GM18508 (cell line): ENCODE measurements at regions not wholly inside any gene's neighbourhood (a gene's known extent, or its start where the extent isn't known, plus 50 kb on each side); places are given as distances from the start of the nearest gene placed in this dataset.

Experiments used
- ATAC-seq: cut with Tn5 transposase; IDR thresholded peaks from one replicate; pipeline ENCODE4 v1.9.1; 2021; ENCODE audit warnings: moderate number of reproducible peaks; ENCODE audit not compliant: insufficient read depth, unreplicated experiment

GRCh38 chr6:159118924-159119323 lies 50.3 kb upstream of the FNDC1 start:
- no peak for ATAC-seq

- no peak for ATAC-seq
Measured at GRCh38 chr6:159117563-159117962, 51.6 kb upstream of the FNDC1 start.

GRCh38 chr6:159117046-159117445 lies 52.2 kb upstream of the FNDC1 start:
- ATAC-seq: no peak

GRCh38 chr6:159116343-159116742 lies 52.9 kb upstream of the FNDC1 start:
- ATAC-seq: peak; percentile 47

GRCh38 chr6:159114569-159114968 lies 54.6 kb upstream of the FNDC1 start:
- ATAC-seq: no peak

GRCh38 chr6:159113223-159113622 lies 56.0 kb upstream of the FNDC1 start:
- ATAC-seq: no peak

GRCh38 chr6:159112714-159113113 lies 56.5 kb upstream of the FNDC1 start:
- ATAC-seq: no peak

- no peak for ATAC-seq
Measured at GRCh38 chr6:159110748-159111147, 58.5 kb upstream of the FNDC1 start.

- ATAC-seq: no peak
Measured at GRCh38 chr6:159110013-159110412, 59.2 kb upstream of the FNDC1 start.

- no peak for ATAC-seq
Measured at GRCh38 chr6:159109391-159109790, 59.8 kb upstream of the FNDC1 start.

- ATAC-seq: no peak
Measured at GRCh38 chr6:159108426-159108985, 60.7 kb upstream of the FNDC1 start.

- ATAC-seq: no peak
Measured at GRCh38 chr6:159107451-159108260, 61.5 kb upstream of the FNDC1 start.

- ATAC-seq: peak; percentile 71
Measured at GRCh38 chr6:159106627-159107241, 61.9 kb upstream of the TAGAP start.

- no peak for ATAC-seq
Measured at GRCh38 chr6:159105716-159106115, 60.9 kb upstream of the TAGAP start.

- ATAC-seq: no peak
Measured at GRCh38 chr6:159104931-159105330, 60.1 kb upstream of the TAGAP start.

GRCh38 chr6:159104163-159104925 lies 59.6 kb upstream of the TAGAP start:
- no peak for ATAC-seq

GRCh38 chr6:159103396-159104162 lies 58.8 kb upstream of the TAGAP start:
- no peak for ATAC-seq

- no peak for ATAC-seq
Measured at GRCh38 chr6:159102373-159103160, 57.8 kb upstream of the TAGAP start.

- no peak for ATAC-seq
Measured at GRCh38 chr6:159101656-159102055, 56.9 kb upstream of the TAGAP start.
